HuH-7.5 (cell line): ENCODE measurements at regions not wholly inside any gene's neighbourhood (a gene's known extent, or its start where the extent isn't known, plus 50 kb on each side); places are given as distances from the start of the nearest gene placed in this dataset.
A peak's percentile ranks its signal among the peaks of the same experiment; 100 is the strongest.
"Not testable (repeated sequence)": the region's sequence is repeated elsewhere in the genome, so short reads cannot be mapped to it uniquely, and the experiment has no call there.

Experiments
- DNase-seq: peaks from one replicate; pipeline ENCODE4 v3.0.0; 2011; ENCODE audit warnings: low spot score

- DNase-seq: not testable (repeated sequence)
These were observed 53.4 kb downstream of the AHSP start for GRCh38 chr16:31581065-31581464.

- not testable (repeated sequence) for DNase-seq
These were observed 74.2 kb downstream of the AHSP start for GRCh38 chr16:31601737-31602384.

- DNase-seq: no peak
These were observed 90.4 kb downstream of the AHSP start for GRCh38 chr16:31618130-31618529.

GRCh38 chr16:31636433-31636832 lies 108.7 kb downstream of the AHSP start:
- no peak for DNase-seq

GRCh38 chr16:31641279-31641678 lies 113.6 kb downstream of the AHSP start:
- DNase-seq: no peak

- DNase-seq: not testable (repeated sequence)
These were observed 128.0 kb downstream of the AHSP start for GRCh38 chr16:31655674-31656073.

GRCh38 chr16:31664683-31665482 lies 137.2 kb downstream of the AHSP start:
- no peak for DNase-seq

- DNase-seq: no peak
These were observed 147.0 kb downstream of the AHSP start for GRCh38 chr16:31674686-31675085.

DNA sequence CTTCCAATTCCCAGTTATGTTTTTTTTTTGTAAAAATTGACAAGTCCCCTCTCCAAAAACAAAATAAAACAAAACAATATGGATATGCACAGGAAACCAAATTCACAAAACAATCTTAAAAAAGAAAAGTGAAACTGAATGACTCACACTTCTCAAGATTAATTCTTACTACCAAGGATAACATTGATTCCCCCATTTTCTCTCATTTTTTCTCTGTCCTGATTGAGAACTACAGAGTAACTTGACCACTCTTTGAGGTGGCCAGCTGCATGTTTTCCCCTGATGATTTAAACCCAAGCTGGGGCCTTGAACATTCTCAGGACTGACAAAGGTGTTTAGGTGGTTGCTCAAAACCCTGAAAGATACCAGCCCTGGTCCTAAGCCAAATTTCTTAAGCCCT lies 149.0 kb downstream of the AHSP start:
- no peak for DNase-seq

DNA sequence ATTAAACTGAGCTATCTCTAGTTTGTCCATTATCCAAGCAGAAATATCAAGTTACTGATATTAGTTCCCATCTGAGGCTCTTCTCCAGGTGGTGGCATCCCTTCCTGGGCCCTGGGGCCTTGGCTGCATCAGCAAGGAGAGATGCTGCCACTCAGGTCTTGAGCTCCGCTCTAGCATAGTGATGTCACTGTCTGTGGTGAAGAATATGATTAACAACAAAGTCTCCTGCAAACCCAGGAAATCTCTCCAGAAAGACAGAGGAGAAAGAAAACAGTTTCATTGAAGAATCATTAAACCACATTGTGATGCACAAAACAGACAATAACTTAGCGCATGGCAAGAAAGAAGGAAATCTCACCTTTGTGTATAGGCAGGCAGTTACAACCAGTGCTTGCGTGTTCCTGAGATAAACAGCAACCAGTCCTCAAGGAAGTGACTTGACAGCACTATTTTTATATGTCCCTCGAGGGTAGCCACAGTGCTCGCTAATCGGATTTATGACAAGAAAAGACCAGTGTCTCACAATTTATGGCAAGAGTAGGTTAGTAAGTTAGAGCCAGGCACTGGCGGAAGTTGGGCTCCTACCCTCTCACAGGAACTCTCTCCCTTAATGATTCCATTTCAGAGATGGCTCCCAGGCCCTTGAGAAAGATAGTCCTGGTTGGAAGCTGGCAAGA lies 151.1 kb downstream of the AHSP start:
- no peak for DNase-seq

GRCh38 chr16:31689331-31689730 lies 161.6 kb downstream of the AHSP start:
- not testable (repeated sequence) for DNase-seq

DNA sequence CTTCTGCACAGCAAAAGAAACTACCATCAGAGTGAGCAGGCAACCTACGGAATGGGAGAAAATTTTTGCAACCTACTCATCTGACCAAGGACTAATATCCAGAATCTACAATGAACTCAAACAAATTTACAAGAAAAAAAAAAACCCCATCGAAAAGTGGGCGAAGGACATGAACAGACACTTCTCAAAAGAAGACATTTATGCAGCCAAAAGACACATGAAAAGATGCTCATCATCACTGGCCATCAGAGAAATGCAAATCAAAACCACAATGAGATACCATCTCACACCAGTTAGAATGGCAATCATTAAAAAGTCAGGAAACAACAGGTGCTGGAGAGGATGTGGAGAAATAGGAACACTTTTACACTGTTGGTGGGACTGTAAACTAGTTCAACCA lies 164.6 kb downstream of the AHSP start:
- not testable (repeated sequence) for DNase-seq

GRCh38 chr16:31693733-31694132 lies 166.0 kb downstream of the AHSP start:
- no peak for DNase-seq

- no peak for DNase-seq
These were observed 166.8 kb downstream of the AHSP start for GRCh38 chr16:31694461-31694860.

- no peak for DNase-seq
These were observed 168.0 kb downstream of the AHSP start for GRCh38 chr16:31695667-31696066.

- DNase-seq: peak; percentile 37
These were observed 169.5 kb downstream of the AHSP start for GRCh38 chr16:31696968-31697743.

DNA sequence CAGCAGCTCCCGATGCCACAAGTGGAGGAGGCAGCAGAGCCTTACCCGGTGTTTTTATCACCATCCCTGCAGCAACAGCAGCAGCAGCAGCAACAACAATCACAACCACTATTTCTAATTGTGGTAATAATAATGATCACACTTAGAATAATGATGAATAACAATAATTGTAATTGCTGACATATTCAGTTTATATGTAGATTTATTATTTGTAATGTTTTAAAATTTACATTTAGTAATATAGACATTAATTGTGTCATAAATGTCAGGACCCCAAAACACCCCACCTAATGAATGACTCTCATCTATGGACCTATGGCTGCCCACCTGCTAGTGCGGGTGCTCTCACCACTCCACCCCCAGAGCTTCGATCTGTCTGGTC lies 170.0 kb downstream of the AHSP start:
- DNase-seq: no peak

DNA sequence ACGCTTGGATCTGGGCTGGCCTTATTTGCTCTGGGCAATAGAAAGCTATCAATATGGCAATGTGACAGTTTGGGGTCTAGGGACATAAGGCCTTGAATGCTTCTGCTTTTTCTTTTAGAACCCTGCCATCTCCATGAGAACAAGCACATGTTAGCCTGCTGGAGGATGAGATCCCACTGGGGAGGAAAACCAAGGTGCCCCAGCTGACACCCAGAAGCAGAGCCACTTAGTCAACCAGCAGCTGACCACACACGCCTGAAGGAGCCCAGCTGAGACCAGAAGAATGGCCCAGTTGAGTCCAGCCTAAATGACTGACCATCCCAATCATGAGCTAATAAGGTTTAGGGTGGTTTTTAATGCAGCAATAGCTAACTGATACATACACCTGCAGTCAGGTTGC lies 171.2 kb downstream of the AHSP start:
- DNase-seq: no peak

- no peak for DNase-seq
These were observed 171.9 kb downstream of the AHSP start for GRCh38 chr16:31699601-31700000.

DNA sequence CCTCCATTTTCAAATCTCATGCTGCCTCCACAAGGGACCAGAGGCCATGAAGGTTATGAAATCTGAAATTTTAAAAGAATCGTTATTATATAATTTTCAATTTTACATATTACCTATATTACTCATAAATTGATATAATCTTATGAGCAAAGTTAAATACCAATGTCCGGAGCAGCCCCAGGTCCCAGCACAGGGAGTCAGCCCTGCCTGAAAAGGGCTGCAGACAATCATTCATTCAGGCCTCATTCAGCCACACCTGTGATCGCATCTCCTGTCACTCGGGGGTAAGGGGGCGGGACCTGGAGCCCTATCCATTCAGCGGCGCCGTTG lies 172.5 kb downstream of the AHSP start:
- peak; percentile 75 for DNase-seq

DNA sequence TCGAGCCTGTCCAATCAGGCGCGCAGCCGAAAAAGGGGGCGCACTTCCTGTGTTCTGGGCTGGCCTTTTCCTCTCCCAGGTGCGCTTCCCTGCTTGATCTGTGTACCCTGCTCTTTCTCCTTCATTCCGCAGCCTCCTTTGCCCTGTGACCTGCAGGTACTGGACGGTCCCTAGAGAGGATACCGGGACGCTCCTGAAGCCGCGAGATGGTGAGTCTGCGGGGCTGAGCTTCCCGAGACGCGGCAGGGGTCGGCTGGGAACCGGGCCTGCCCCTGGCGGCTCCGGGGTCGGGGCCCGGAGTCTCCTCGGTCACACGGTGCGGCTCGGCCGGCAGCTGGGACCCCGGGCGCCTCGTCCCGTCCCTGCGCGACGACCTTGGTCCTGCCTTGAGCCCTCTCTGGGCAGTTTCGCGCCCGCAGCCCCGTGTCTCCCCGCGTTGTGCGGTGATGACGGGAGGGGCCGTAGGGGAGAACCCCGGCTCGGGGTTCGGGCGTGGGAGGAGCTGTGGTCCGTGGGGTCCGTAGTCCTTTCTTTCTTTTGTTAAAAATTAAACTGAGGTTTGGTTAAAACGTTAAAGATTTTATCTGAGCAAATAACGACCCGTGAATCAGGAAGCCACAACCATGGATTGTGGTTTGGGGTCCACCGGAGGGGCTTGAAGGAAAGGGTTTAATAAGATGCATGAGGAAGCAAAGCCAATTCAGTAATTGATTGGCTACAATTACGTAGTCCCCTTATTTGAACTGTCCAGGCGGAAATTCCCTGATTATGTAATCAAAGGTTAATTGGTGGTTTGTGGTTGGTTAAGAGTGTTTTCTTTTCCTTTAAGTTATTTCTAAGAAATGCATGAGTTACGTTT lies 172.8 kb upstream of the ZNF267 start:
- no peak for DNase-seq

GRCh38 chr16:31701734-31702133 lies 171.9 kb upstream of the ZNF267 start:
- DNase-seq: no peak
